HepG2 (cell line): ENCODE measurements at regions not wholly inside any gene's neighbourhood (a gene's known extent, or its start where the extent isn't known, plus 50 kb on each side); places are given as distances from the start of the nearest gene placed in this dataset.

Experiments used
- ATAC-seq: fragments of 200-7000 bp; cut with Tn5 transposase; 3 replicates; pipeline ENCODE4 v1.9.1; 2020; ENCODE audit warnings: mild to moderate bottlenecking, moderate library complexity
- BruUV-seq: library from RNA; stranded (reverse); fragments of 400-500 nt; replicated peaks from 2 replicates; lab custom pipeline; 2021; lab: Mats Ljungman, UMichigan
- CTCF ChIA-PET: fragments of 300-600 bp; formaldehyde crosslinking; extraction: SDS; loops from one replicate; lab custom pipeline; 2021; ENCODE audit warnings: low total read pairs, inconsistent platforms, low intra/inter-chr PET ratio; lab: Yijun Ruan, JAX
- POLR2A ChIA-PET: fragments of 350-600 bp; sonication (Branson Sonifier 250); formaldehyde crosslinking; loops from one replicate; lab custom pipeline; 2020; ENCODE audit warnings: antibody characterized with exemption, inconsistent platforms; lab: Yijun Ruan, JAX
- DNase-seq: peaks from one replicate; pipeline ENCODE4 v3.0.0-alpha.2; 2015; ENCODE audit warnings: low spot score
- FAIRE-seq: peaks from 3 replicates; lab custom pipeline; 2011; peaks lifted over from hg19 to GRCh38; lab: Jason Lieb, UNC
- H2AFZ ChIP-seq: one replicate; pipeline ENCODE4 v1.6.1; 2011; ENCODE audit warnings: low read length, inconsistent platforms
- H3K27ac ChIP-seq: fragments of 300-600 bp; 3 replicates; pipeline ENCODE4 v1.8.0; 2011; ENCODE audit warnings: mixed run types, mild to moderate bottlenecking, mixed read lengths, low read length, inconsistent platforms; ENCODE audit not compliant: insufficient read depth; ENCODE audit errors: extremely low read length
- H3K27me3 ChIP-seq, 2 experiments: fragments of 200-600 bp in 1 of 2; 2 replicates in 1 of 2; 3 replicates in 1 of 2; pipeline versions ENCODE4 v1.6.0 to v1.8.0; 2011; ENCODE audit warnings: low read length in 2 of 2, mild to moderate bottlenecking in 2 of 2, moderate library complexity in 2 of 2, inconsistent platforms in 1 of 2; ENCODE audit not compliant: insufficient read depth in 2 of 2, control insufficient read depth in 1 of 2
- H3K36me3 ChIP-seq, 2 experiments: fragments of 200-600 bp in 1 of 2; replicated peaks in 1 of 2; 2 replicates in 1 of 2; 3 replicates in 1 of 2; pipeline versions ENCODE4 v1.5.1 to v1.8.0; 2011; ENCODE audit warnings: low read length in 2 of 2, inconsistent platforms in 1 of 2; ENCODE audit not compliant: insufficient read depth in 2 of 2, control insufficient read depth in 1 of 2
- H3K4me1 ChIP-seq: 2 replicates; pipeline ENCODE4 v1.5.1; 2012; ENCODE audit warnings: low read length, inconsistent platforms; ENCODE audit not compliant: insufficient read depth
- H3K4me2 ChIP-seq: 2 replicates; pipeline ENCODE4 v1.6.0; 2011; ENCODE audit warnings: low read depth, low read length, inconsistent platforms
- H3K4me3 ChIP-seq, 3 experiments: fragments of 200-600 bp in 1 of 3; sonication (generic), shearing (Covaris generic) in 1 of 3; replicated peaks in 1 of 3; 2 replicates each; pipeline ENCODE4 v1.5.1; 2011 to 2016; ENCODE audit warnings: low read length in 3 of 3, inconsistent platforms in 2 of 3, low read depth in 2 of 3, mild to moderate bottlenecking in 2 of 3, control low read depth in 1 of 3, mixed read lengths in 1 of 3; ENCODE audit not compliant: insufficient read depth in 1 of 3
- H3K79me2 ChIP-seq: one replicate; pipeline ENCODE4 v1.6.1; 2011; ENCODE audit warnings: low read length, inconsistent platforms; ENCODE audit not compliant: insufficient read depth
- H3K9ac ChIP-seq: 2 replicates; pipeline ENCODE4 v1.6.0; 2011; ENCODE audit warnings: mild to moderate bottlenecking, low read depth, low read length, inconsistent platforms; ENCODE audit not compliant: insufficient read depth
- H3K9me3 ChIP-seq: 2 replicates; pipeline ENCODE4 v1.5.1; 2012; ENCODE audit warnings: mild to moderate bottlenecking, low read length
- H4K20me1 ChIP-seq: 2 replicates; pipeline ENCODE4 v1.6.0; 2011; ENCODE audit warnings: inconsistent platforms, mild to moderate bottlenecking, low read length, moderate library complexity; ENCODE audit not compliant: insufficient read depth
- EHMT2 ChIP-seq: fragments of 200-600 bp; sonication (generic); IDR thresholded peaks from 2 replicates; pipeline ENCODE4 v1.7.0; 2017; ENCODE audit warnings: antibody characterized with exemption, low read depth, low read length, borderline replicate concordance
- HNRNPK ChIP-seq: fragments of 200-400 bp; formaldehyde crosslinking; IDR thresholded peaks from 2 replicates; pipeline ENCODE4 v1.6.1; 2018; ENCODE audit warnings: low read length, low read depth, moderate library complexity, mild to moderate bottlenecking; ENCODE audit not compliant: poor library complexity, severe bottlenecking
- NCOA1 ChIP-seq: sonication (generic); formaldehyde crosslinking; IDR thresholded peaks from 2 replicates; pipeline ENCODE4 v1.9.0; 2021; ENCODE audit warnings: missing genetic modification reagents
- PHF21A ChIP-seq: sonication (generic); formaldehyde crosslinking; IDR thresholded peaks from 2 replicates; pipeline ENCODE4 v1.5.0; 2020; ENCODE audit warnings: mild to moderate bottlenecking, missing genetic modification reagents
- PITX1 ChIP-seq: sonication (generic); formaldehyde crosslinking; IDR thresholded peaks from 2 replicates; pipeline ENCODE4 v1.5.1; 2020; ENCODE audit warnings: mild to moderate bottlenecking, missing genetic modification reagents
- POGZ ChIP-seq: sonication (generic); formaldehyde crosslinking; IDR thresholded peaks from 2 replicates; pipeline ENCODE4 v1.4.0; 2020; ENCODE audit warnings: mild to moderate bottlenecking, missing genetic modification reagents
- TEF ChIP-seq: sonication (generic); formaldehyde crosslinking; IDR thresholded peaks from 2 replicates; pipeline ENCODE4 v1.5.0; 2020; ENCODE audit warnings: missing genetic modification reagents
- U2AF1 ChIP-seq: fragments of 200-400 bp; formaldehyde crosslinking; optimal IDR thresholded peaks from 2 replicates; pipeline ENCODE3; 2017; ENCODE audit warnings: mild to moderate bottlenecking, low read depth, low read length
- ZBTB1 ChIP-seq: sonication (generic); formaldehyde crosslinking; IDR thresholded peaks from 2 replicates; pipeline ENCODE4 v1.4.0; 2020; ENCODE audit warnings: missing genetic modification reagents, borderline replicate concordance
- ZBTB44 ChIP-seq: sonication (generic); formaldehyde crosslinking; IDR thresholded peaks from 2 replicates; pipeline ENCODE4 v1.4.0; 2020; ENCODE audit warnings: missing genetic modification reagents
- ZNF234 ChIP-seq: sonication (generic); formaldehyde crosslinking; conservative IDR thresholded peaks from 2 replicates; pipeline ENCODE4 v1.5.1; 2020; ENCODE audit warnings: mild to moderate bottlenecking, missing genetic modification reagents
- ZNF430 ChIP-seq: sonication (generic); formaldehyde crosslinking; IDR thresholded peaks from 2 replicates; pipeline ENCODE4 v1.9.0; 2021; ENCODE audit warnings: mild to moderate bottlenecking, missing genetic modification reagents
- ZNF556 ChIP-seq: sonication (generic); formaldehyde crosslinking; IDR thresholded peaks from 2 replicates; pipeline ENCODE4 v1.4.0; 2020; ENCODE audit warnings: mild to moderate bottlenecking, missing genetic modification reagents, borderline replicate concordance
- ZNF766 ChIP-seq: sonication (generic); formaldehyde crosslinking; IDR thresholded peaks from 2 replicates; pipeline ENCODE4 v1.5.0; 2020; ENCODE audit warnings: missing genetic modification reagents, borderline replicate concordance
- WGBS: methylation state at CpG from one replicate; pipeline ENCODE4 v1.1.6; 2017; ENCODE audit warnings: low lambda C conversion rate; 5-methylcytosine and 5-hydroxymethylcytosine counted together
- in situ Hi-C: cut with HindIII; loops from 2 replicates; pipeline ENCODE4 v1.10.0; 2017; ENCODE audit warnings: low pct_unique_long_range_greater_than_20kb; ENCODE audit not compliant: extremely low pct_ligation_motif_present
- intact Hi-C: fragments of 100-400 bp; cut with micrococcal nuclease; formaldehyde crosslinking; loops from one replicate; pipeline ENCODE4 v1.10.0; 2022; ENCODE audit not compliant: unreplicated experiment

GRCh38 chr7:26489391-26489790 lies 197.7 kb downstream of the SNX10 start:
- DNase-seq (no peak), ATAC-seq (no peak)
- Histone ChIP-seq H3K79me2 (no peaks in the 10 kb centered on the region), H3K4me2 (no peak overlapping the region)
- no peak for TF ChIP-seq ZNF556 (CRISPR knock-in tag)
- no peak for TF ChIP-seq POGZ (CRISPR knock-in tag)
- no peak for TF ChIP-seq ZNF234 (CRISPR knock-in tag)
- TF ChIP-seq PHF21A, result no peak
- no peak for TF ChIP-seq U2AF1
- no peak for TF ChIP-seq ZBTB44 (CRISPR knock-in tag)
- no peak for TF ChIP-seq ZNF766 (CRISPR knock-in tag)
- TF ChIP-seq TEF (CRISPR knock-in tag), result no peak
- no peak for TF ChIP-seq EHMT2
- TF ChIP-seq ZNF430, result no peak
- no peak for TF ChIP-seq HNRNPK
- TF ChIP-seq ZBTB1 (CRISPR knock-in tag), result no peak
- no peak for TF ChIP-seq PITX1 (CRISPR knock-in tag)
- TF ChIP-seq NCOA1 (CRISPR knock-in tag), result no peak
- TF ChIP-seq, all 625 proteins: peak for 0
- H3K4me1 ChIP-seq, result no peaks in the 10 kb centered on the region
- H3K9ac ChIP-seq, result no peak overlapping the region
- no peak overlapping the region for H3K4me3 ChIP-seq
- H3K36me3 ChIP-seq, result no peaks in the 10 kb centered on the region
- CTCF ChIA-PET, result no interaction called here
- no peaks in the 10 kb centered on the region for H4K20me1 ChIP-seq
- no peak for FAIRE-seq
- WGBS, result 5% methylated on average over 1 of the region's 1 CpG
- BruUV-seq, result no TSS peak
- POLR2A ChIA-PET, result no interaction called here
- no peak overlapping the region for H3K27ac ChIP-seq
- intact Hi-C loops (no loop called here), in situ Hi-C loops (no loop called here)
- peaks cover 0 to 52% of the 10 kb centered on the region in 2 experiments; a peak in 3 of 5 replicates for H3K27me3 ChIP-seq
- H3K9me3 ChIP-seq, result no peaks in the 10 kb centered on the region
- H2AFZ ChIP-seq, result no peak overlapping the region
